ENCODE measurements at regions not wholly inside any gene's neighbourhood (a gene's known extent, or its start where the extent isn't known, plus 50 kb on each side); places are given as distances from the start of the nearest gene placed in this dataset.

- TF ChIP-seq CEBPB (IDR thresholded peaks at IDR 0.05; ENCODE audit: low read depth) (no peak), POLR2A (IDR thresholded peaks at IDR 0.05; ENCODE audit: borderline replicate concordance, extremely low read depth, insufficient read depth, insufficient read length) (no peak), YY1 (IDR thresholded peaks at IDR 0.05; ENCODE audit: extremely low read depth, insufficient replicate concordance, low read depth, low read length) (no peak), CTCF (IDR thresholded peaks at IDR 0.05 in 2 of 3, conservative IDR thresholded peaks at IDR 0.05 in 1 of 3; ENCODE audit: borderline replicate concordance in 1 of 3, insufficient read depth in 1 of 3, low read depth in 2 of 3, low read length in 2 of 3) (no peak)
These were observed 191.2 kb upstream of the PLXNC1 start for GRCh38 chr12:93957168-93957567.

Data from HCT116 (cell line).